NCI-H510A treated with DMSO at 0.1 percent for 48 hours (cell line): ENCODE measurements at regions not wholly inside any gene's neighbourhood (a gene's known extent, or its start where the extent isn't known, plus 50 kb on each side); places are given as distances from the start of the nearest gene placed in this dataset.
A peak's percentile ranks its signal among the peaks of the same experiment; 100 is the strongest.
"Not testable (repeated sequence)": the region's sequence is repeated elsewhere in the genome, so short reads cannot be mapped to it uniquely, and the experiment has no call there.

Experiments used
- DNase-seq: peaks from one replicate; lab custom pipeline; 2025; lab: John Stamatoyannopoulos, UW

DNA sequence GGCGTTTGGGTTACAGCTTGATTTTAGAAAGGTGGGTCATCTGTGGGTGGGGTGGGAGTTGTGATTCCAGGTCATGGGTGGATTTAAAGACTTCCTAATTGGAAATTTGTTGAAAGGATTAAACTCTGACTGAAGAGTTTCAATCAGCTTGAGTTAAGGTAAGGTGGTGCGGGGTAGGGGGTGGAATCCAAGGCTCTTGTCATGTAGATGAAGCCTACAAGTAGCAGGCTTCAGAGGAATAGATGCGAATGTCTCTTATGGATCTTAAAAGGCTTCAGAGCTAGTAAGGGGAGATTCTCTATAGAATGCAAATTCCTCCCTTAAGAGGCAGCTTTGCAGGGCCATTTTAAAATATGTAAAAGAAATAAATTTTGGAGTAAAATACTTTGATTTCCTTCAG is 645.3 kb downstream of the FRK start:
- no peak for DNase-seq

- DNase-seq, result not testable (repeated sequence)
These were observed 645.8 kb downstream of the FRK start for GRCh38 chr6:115414916-115415315.

GRCh38 chr6:115411756-115412155 is 648.9 kb downstream of the FRK start:
- no peak for DNase-seq

DNA sequence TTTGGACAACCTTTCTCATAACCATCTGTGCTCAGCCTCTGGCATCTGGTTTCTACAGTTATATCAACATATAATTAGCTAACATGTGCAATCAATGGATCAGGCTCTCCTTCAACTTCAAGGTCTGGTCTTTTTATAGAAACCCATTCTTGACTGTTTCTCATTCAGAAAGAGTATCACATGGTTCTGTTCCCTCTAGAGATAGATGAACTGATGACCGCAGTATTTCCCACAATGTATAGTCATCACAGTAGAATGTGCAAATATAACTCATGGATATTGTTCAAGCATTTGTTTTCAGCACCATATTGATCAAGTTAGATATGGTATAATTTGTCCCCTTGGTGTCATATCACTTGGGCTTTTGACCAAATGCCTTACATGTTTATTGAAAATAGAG is 656.2 kb downstream of the FRK start:
- DNase-seq, result no peak

- no peak for DNase-seq
These were observed 662.1 kb downstream of the FRK start for GRCh38 chr6:115398607-115399006.

GRCh38 chr6:115396112-115396906 is 664.4 kb downstream of the FRK start:
- DNase-seq, result no peak

DNA sequence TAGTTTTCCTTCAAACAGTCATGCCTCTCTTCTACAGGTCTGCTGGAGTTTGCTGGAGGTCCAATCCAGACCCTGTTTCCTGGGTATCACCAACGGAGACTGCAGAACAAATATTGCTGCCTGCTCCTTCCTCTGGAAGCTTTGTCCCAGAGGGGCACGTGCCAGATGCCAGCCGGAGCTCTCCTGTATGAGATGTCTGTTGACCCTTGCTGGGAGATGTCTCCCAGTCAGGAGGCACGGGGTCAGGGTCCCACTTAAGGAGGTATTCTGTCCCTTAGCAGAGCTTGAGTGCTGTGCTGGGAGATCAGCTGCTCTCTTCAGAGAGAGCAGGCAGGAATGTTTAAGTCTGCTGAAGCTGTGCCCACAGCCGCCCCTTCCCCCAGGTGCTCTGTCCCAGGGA is 666.9 kb downstream of the FRK start:
- no peak for DNase-seq

DNA sequence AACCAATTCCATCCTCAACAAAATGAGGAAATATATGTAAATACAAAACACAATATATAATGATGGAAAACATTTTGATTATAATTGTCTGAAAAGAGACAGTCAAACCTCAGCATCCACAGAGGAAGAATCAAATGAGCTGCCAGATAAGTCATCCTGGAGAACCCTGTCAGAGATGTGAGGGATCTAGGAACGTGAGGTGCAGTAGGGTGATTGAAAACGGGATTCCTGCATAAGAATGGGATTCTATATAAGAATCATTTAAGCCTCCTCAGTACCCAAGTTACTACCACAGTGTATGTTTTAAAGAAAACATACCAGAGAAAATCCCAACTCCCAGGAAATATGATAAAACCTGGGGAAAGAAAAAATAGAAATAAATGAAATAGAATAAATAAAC is 690.5 kb downstream of the FRK start:
- DNase-seq, result no peak

DNA sequence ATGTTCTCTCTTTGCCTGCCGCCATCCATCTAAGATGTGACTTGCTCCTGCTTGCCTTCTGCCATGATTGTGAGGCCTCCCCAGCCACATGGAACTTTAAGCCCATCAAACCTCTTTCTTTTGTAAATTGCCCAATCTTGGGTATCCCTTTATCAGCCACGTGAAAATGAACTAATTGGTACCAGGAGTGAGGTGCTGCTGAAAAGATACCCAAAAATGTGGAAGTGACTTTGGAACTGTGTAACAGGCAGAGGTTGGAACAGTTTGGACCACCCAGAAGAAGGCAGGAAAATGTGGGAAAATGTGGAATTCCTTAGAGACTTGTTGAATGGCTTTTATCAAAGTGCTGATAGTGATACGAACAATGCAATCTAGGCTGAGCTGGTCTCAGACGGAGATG is 694.9 kb downstream of the FRK start:
- DNase-seq, result no peak

DNA sequence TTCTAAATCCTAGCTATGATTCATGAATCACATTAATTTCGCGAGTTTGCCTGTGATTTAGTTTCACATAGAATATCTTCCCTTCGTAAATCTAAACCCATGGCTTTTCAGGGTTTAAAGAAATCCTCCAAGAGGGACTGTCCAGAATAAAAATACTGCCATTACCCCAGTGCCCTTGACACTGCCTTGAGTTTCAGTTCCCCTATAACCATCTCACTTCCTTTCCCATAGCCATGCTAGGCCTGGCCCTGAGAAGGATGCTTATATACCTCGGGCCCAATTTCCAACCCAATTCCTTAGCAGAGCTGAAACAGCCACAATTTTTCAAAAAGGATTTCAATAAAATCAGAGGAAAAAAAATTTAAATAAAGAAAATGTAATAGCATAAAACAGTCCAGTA is 697.3 kb downstream of the FRK start:
- no peak for DNase-seq

- no peak for DNase-seq
These were observed 698.5 kb downstream of the FRK start for GRCh38 chr6:115362234-115362633.

DNA sequence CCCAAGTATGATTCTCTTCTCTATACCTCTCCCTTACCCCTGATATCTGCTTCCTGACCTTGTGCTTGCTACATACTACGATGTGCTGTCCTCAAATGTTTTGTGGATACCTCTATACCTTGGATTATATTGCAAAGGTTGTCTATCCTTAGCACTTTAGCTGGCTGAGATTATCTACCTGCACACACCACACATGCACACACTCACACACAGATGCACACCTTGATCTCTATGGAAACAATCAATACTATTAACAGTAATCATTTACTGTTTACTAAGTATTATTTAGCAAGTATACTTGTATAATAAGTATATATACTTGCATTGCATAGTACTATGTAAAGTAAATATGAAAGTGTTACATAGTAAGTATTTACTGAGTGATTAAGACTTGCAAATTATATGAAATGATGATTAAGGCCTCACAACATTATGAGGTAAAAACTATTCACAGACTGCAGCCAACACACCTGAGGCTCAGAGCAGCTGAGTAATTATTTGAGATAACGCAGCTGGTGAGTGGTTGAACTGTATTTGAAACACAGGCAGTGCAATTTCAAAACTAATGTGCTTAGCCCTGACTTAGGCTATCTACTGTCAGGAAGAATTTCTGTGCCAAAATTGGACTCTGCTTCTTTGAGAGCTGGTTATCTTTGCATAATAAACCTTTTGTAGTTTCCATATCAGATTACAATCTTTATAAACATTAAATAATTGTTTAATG is 699.9 kb downstream of the FRK start:
- DNase-seq, result peak; percentile 37

DNA sequence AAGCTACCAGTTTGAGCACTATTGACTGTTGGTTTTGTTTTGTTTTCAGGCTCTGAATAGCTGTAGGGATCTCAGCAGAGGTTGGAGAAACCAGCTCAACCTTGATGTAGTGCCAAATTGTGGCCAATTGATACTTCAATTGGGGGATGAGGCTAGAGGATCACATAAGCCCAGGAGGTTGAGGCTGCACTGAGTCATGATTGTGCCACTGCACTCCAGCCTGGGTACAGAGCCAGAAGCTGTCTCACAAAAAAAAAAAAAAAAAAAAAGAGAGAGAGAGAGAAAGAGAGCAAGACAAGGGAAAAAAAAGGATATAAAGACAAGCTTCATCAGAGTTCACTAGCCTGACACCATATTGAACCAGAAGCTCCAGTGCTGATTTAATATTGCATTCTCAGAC is 702.1 kb downstream of the FRK start:
- DNase-seq, result no peak

DNA sequence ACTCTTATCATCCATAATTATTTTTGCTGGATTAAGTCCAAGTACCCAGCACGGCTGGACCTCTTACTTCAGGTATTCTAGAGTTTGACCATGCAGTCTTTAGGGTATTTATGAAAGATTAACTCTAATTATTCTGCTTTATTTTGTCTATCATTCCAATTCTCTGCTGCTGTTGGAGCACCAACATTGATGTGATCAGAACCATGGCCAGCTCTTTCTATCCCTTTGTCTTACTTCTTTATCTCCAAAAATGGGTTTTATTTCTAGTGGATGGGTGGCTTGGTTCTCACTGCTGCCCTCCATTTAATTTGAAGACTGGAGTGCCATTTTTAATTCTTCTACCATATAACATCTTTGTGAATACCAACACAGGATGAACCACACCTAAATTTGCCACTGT is 704.3 kb downstream of the FRK start:
- DNase-seq, result no peak

DNA sequence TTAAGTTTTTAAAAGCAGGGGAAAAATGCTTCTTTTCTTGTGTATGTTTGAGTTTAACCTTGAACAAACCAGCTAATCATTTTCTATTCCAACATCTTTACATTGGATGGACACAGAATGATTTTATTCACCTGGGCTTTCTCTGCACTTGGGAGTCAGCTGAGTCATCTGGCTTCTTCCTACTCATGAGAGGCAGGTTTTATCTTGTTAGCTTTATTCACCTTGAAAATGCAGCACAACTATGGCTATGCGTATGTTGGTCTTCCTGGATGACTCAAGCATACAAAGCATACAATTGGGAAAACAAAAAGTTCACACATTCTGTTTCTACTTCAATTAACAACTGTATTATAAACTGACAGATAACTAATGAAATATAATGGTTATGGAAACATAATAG is 737.7 kb downstream of the FRK start:
- DNase-seq, result no peak

- no peak for DNase-seq
These were observed 740.9 kb downstream of the FRK start for GRCh38 chr6:115319823-115320222.

- DNase-seq, result no peak
These were observed 750.5 kb downstream of the FRK start for GRCh38 chr6:115310156-115310555.

DNA sequence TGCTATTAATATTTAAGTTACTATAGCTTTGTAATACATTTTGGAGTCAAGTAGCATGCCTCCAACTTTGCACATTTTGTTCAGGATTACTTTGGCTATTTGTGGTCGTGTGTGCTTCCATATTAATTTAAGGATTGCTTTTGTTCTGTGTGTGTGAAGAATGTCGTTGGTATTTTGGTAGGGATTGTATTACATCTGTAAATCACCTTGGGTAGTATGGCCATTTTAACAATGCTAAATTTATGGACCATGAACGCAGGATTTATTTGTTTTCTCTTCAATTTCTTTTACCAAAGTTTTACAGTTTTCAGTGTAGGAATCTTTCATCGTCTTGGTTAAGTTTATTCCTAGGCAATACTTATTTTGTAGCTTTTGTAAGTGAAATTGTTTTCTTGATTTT is 758.0 kb downstream of the FRK start:
- DNase-seq, result no peak

GRCh38 chr6:115287467-115287866 is 773.2 kb downstream of the FRK start:
- no peak for DNase-seq

GRCh38 chr6:115276881-115277565 is 783.7 kb downstream of the FRK start:
- no peak for DNase-seq

- no peak for DNase-seq
These were observed 788.4 kb downstream of the FRK start for GRCh38 chr6:115272311-115272710.

GRCh38 chr6:115271434-115271833 is 789.3 kb downstream of the FRK start:
- no peak for DNase-seq

GRCh38 chr6:115270953-115271352 is 789.7 kb downstream of the FRK start:
- DNase-seq, result no peak
